Fibroblast of lung (primary cell): ENCODE measurements at regions not wholly inside any gene's neighbourhood (a gene's known extent, or its start where the extent isn't known, plus 50 kb on each side); places are given as distances from the start of the nearest gene placed in this dataset.

ENCODE experiments used
- DNase-seq, 2 donors: peaks; one replicate each; pipeline versions ENCODE4 v3.0.0 to v3.0.0-alpha.2; 2010; ENCODE audit warnings: low read depth in 2 of 2
- H2AFZ ChIP-seq: 2 replicates; pipeline ENCODE4 v1.5.1; 2012; ENCODE audit warnings: low read length, control low read depth, inconsistent platforms
- H3K27ac ChIP-seq: 2 replicates; pipeline ENCODE4 v1.5.1; 2011; ENCODE audit warnings: low read length, control low read depth; ENCODE audit not compliant: insufficient read depth
- H3K27me3 ChIP-seq: 2 replicates; pipeline ENCODE4 v1.5.1; 2011; ENCODE audit warnings: mild to moderate bottlenecking, low read length; ENCODE audit not compliant: control insufficient read depth, insufficient read depth
- H3K36me3 ChIP-seq: 2 replicates; pipeline ENCODE4 v1.5.1; 2011; ENCODE audit warnings: low read length; ENCODE audit not compliant: control insufficient read depth, insufficient read depth
- H3K4me1 ChIP-seq: 2 replicates; pipeline ENCODE4 v1.5.1; 2011; ENCODE audit warnings: low read length; ENCODE audit not compliant: control insufficient read depth, insufficient read depth; ENCODE audit errors: extremely low read depth
- H3K4me2 ChIP-seq: 2 replicates; pipeline ENCODE4 v1.5.1; 2011; ENCODE audit warnings: low read length, control low read depth; ENCODE audit not compliant: insufficient read depth; ENCODE audit errors: extremely low read depth
- H3K4me3 ChIP-seq, 4 experiments: fragments of 200-600 bp in 1 of 4; sonication (generic) in 1 of 4; replicated peaks in 1 of 4; 2 replicates each; pipeline ENCODE4 v1.5.1; 2011 to 2016; ENCODE audit warnings: low read length in 4 of 4, low read depth in 3 of 4, mild to moderate bottlenecking in 3 of 4, control low read depth in 2 of 4, inconsistent platforms in 1 of 4, mixed read lengths in 1 of 4; ENCODE audit not compliant: insufficient read depth in 1 of 4; ENCODE audit errors: control extremely low read depth in 1 of 4
- H3K79me2 ChIP-seq: 2 replicates; pipeline ENCODE4 v1.5.1; 2012; ENCODE audit warnings: mild to moderate bottlenecking, low read length, inconsistent platforms; ENCODE audit not compliant: control insufficient read depth, insufficient read depth
- H3K9ac ChIP-seq: 2 replicates; pipeline ENCODE4 v1.5.1; 2011; ENCODE audit warnings: mild to moderate bottlenecking, low read length, control low read depth; ENCODE audit not compliant: insufficient read depth
- H3K9me3 ChIP-seq: 2 replicates; pipeline ENCODE4 v1.5.1; 2012; ENCODE audit warnings: low read depth, low read length; ENCODE audit not compliant: control insufficient read depth, insufficient read depth
- H4K20me1 ChIP-seq: 2 replicates; pipeline ENCODE4 v1.5.1; 2011; ENCODE audit warnings: low read length; ENCODE audit not compliant: control insufficient read depth, insufficient read depth; ENCODE audit errors: extremely low read depth
- EZH2 ChIP-seq: IDR thresholded peaks from 2 replicates; pipeline ENCODE4 v1.5.1; 2012; ENCODE audit warnings: low read length, control low read depth, mild to moderate bottlenecking; ENCODE audit errors: missing control alignments
- TF ChIP-seq, protein P1 (sequence below), 2 donors: IDR thresholded peaks in 1 of 2; conservative IDR thresholded peaks in 1 of 2; 1 replicate in 1 of 2; 2 replicates in 1 of 2; pipeline ENCODE4 v1.5.1; 2011 to 2012; ENCODE audit warnings: low read length in 2 of 2, control low read depth in 1 of 2, inconsistent platforms in 1 of 2, low read depth in 1 of 2, mild to moderate bottlenecking in 1 of 2

DNA sequence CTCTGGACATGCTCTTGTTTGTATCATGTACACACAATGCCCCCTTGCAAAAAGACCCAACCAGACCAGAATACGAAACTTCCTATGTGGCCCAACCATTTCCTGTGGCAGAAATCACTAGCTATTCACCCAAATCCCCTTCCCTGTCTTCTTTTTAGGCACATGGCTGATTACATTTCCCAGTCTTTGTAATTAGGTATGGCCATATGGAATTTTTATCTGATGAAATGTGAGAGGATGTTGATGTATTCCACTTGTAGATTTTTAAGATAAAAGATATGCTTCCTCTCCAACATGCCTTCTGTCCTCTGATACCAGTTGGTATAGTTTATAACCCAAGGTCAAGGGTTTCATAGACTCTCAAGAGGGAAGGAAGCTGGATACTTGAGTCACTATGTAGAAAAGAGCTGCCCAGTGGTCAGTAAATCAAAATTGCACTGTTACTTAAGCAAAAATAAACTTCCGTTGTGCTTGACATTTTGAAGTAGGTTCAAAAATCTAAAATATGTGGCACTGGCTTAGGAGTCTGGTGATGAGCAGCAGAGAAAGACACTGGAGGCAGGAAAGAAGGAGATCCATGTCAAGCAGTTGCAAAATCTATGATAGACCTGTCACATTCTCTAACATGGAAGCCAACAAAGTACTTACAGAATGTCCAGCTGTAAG lies 297.4 kb downstream of the SMAD2 start:
- Histone ChIP-seq H3K27me3 (no peaks in the 10 kb centered on the region), H2AFZ (no peak overlapping the region), H3K9ac (no peak overlapping the region), H3K27ac (no peak overlapping the region), H4K20me1 (no peaks in the 10 kb centered on the region), H3K9me3 (no peaks in the 10 kb centered on the region), H3K4me2 (no peak overlapping the region), H3K36me3 (no peaks in the 10 kb centered on the region), H3K4me1 (no peaks in the 10 kb centered on the region), H3K4me3 (no peak overlapping the region), H3K79me2 (no peaks in the 10 kb centered on the region)
- no peak for DNase-seq
- TF ChIP-seq, protein P1, sequence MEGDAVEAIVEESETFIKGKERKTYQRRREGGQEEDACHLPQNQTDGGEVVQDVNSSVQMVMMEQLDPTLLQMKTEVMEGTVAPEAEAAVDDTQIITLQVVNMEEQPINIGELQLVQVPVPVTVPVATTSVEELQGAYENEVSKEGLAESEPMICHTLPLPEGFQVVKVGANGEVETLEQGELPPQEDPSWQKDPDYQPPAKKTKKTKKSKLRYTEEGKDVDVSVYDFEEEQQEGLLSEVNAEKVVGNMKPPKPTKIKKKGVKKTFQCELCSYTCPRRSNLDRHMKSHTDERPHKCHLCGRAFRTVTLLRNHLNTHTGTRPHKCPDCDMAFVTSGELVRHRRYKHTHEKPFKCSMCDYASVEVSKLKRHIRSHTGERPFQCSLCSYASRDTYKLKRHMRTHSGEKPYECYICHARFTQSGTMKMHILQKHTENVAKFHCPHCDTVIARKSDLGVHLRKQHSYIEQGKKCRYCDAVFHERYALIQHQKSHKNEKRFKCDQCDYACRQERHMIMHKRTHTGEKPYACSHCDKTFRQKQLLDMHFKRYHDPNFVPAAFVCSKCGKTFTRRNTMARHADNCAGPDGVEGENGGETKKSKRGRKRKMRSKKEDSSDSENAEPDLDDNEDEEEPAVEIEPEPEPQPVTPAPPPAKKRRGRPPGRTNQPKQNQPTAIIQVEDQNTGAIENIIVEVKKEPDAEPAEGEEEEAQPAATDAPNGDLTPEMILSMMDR (conservative IDR thresholded peaks at IDR 0.05 in 1 of 2, IDR thresholded peaks at IDR 0.05 in 1 of 2; ENCODE audit: low read depth in 1 of 2, low read length in 2 of 2): no peak
- no peak for TF ChIP-seq EZH2

DNA sequence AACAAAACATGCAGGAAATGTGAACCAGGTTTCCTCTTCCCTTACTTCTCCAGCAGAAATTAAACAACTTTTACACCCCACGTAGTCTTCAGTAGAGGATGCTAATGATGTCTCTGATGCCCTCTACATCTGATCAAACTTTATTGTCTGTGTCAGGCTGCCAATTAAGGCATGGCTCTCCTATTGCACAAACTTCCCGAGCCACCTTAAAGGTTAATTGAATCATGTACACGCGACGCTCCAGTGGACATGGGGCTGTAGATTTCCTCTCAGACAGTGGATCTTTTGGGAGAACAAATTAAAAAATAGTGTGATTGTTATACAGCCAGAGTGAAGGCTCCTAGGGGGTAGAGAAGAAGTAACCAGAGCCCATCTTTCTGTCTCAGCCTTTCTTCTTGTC lies 301.6 kb downstream of the SMAD2 start:
- no peaks in the 10 kb centered on the region for H3K9me3 ChIP-seq
- DNase-seq: no peak
- TF ChIP-seq, protein P1 (conservative IDR thresholded peaks at IDR 0.05 in 1 of 2, IDR thresholded peaks at IDR 0.05 in 1 of 2; ENCODE audit: low read depth in 1 of 2, low read length in 2 of 2): no peak
- TF ChIP-seq EZH2: no peak
- H3K27ac ChIP-seq: no peak overlapping the region
- H3K4me3 ChIP-seq: no peak overlapping the region
- no peaks in the 10 kb centered on the region for H3K79me2 ChIP-seq
- H3K27me3 ChIP-seq: no peaks in the 10 kb centered on the region
- no peak overlapping the region for H3K4me2 ChIP-seq
- H3K36me3 ChIP-seq: no peaks in the 10 kb centered on the region
- H3K4me1 ChIP-seq: no peaks in the 10 kb centered on the region
- no peak overlapping the region for H2AFZ ChIP-seq
- no peaks in the 10 kb centered on the region for H4K20me1 ChIP-seq
- no peak overlapping the region for H3K9ac ChIP-seq

DNA sequence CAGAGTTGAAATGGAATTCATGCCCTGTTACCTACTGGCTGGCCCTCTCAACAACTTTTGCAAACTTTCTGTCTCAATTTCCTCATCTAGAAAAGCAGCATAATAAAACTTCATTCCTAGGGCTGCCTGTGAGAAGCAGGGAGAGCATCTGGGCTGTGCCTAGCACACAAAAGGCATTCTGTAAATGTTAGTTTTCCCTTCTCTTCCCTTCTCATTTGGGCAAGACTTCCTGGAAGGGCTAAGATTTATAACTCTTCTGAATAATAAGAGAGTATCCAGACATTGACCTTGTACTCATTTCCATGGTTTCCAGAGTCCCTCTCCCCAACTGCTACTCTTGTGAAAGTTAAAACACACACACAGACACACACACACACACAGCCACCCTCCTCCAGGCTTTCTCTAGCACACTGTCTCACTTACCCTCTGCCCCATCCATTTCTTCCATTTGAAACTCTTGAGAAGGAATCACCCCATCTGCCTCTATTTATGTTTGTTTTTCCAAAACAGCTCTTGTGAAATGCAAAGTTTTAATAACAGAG lies 302.1 kb downstream of the SMAD2 start:
- TF ChIP-seq, protein P1 (conservative IDR thresholded peaks at IDR 0.05 in 1 of 2, IDR thresholded peaks at IDR 0.05 in 1 of 2; ENCODE audit: low read depth in 1 of 2, low read length in 2 of 2): no peak
- no peak for TF ChIP-seq EZH2
- no peaks in the 10 kb centered on the region for H3K79me2 ChIP-seq

More for the DNA sequence above, 302.1 kb downstream of the SMAD2 start:
- Histone ChIP-seq H3K4me3 (no peak overlapping the region), H3K36me3 (no peaks in the 10 kb centered on the region), H3K9me3 (no peaks in the 10 kb centered on the region), H3K4me2 (no peak overlapping the region), H3K27me3 (no peaks in the 10 kb centered on the region), H4K20me1 (no peaks in the 10 kb centered on the region), H3K9ac (no peak overlapping the region), H2AFZ (no peak overlapping the region), H3K4me1 (no peaks in the 10 kb centered on the region), H3K27ac (no peak overlapping the region)
- no peak for DNase-seq
